ENCODE measurements at regions not wholly inside any gene's neighbourhood (a gene's known extent, or its start where the extent isn't known, plus 50 kb on each side); places are given as distances from the start of the nearest gene placed in this dataset.

DNA sequence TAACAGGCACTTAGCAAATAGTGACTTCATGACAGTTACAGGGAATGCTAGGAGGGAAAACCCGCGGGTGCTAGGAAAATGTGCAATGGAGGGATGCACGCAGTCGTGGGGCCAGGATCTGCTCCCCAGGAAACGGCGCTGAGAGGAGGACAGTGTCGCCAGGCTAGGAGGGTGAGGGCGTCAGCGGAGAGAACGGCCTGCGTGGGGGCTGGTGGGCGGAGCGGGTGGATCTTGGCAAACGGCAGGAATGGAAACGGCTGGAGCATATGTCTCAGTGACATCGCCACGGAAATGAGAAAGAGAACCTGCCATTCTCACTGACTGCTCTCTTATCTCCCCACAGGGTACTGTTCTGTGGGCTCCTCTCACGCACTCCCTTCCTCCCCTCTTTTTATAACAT, 478.5 kb upstream of the ID2 start:
- H3K14ac ChIP-seq (ENCODE audit: low read length in 2 of 2) = no peak overlapping the region
- H3K36me3 ChIP-seq (ENCODE audit: control insufficient read depth in 1 of 2, insufficient read depth in 2 of 2, low read depth in 1 of 2, low read length in 2 of 2) = no peaks in the 10 kb centered on the region
- no peaks in the 10 kb centered on the region for H3K27me3 ChIP-seq (ENCODE audit: control insufficient read depth in 1 of 2, insufficient read depth in 1 of 2, low read length in 2 of 2)
- H2AFZ ChIP-seq (ENCODE audit: low read depth, low read length) = no peak overlapping the region
- no peak overlapping the region for H2AK5ac ChIP-seq (ENCODE audit: low read length, severe bottlenecking)
- H3K4ac ChIP-seq (ENCODE audit: low read depth in 1 of 2, low read length in 2 of 2) = no peak overlapping the region
- H4K8ac ChIP-seq (ENCODE audit: low read length) = no peak overlapping the region
- H4K91ac ChIP-seq (ENCODE audit: low read length) = no peak overlapping the region
- no peak overlapping the region for H3K18ac ChIP-seq (ENCODE audit: low read depth in 1 of 2, low read length in 2 of 2)
- no peak overlapping the region for H3K23ac ChIP-seq (ENCODE audit: low read length in 2 of 2)
- no peak overlapping the region for H2BK120ac ChIP-seq (ENCODE audit: low read depth, low read length)
- no peak overlapping the region for H3K4me3 ChIP-seq (ENCODE audit: insufficient read depth in 1 of 2, low read depth in 1 of 2, low read length in 2 of 2)
- H2BK5ac ChIP-seq (ENCODE audit: low read depth, low read length, poor library complexity, severe bottlenecking) = no peak overlapping the region
- no peak overlapping the region for H2BK12ac ChIP-seq (ENCODE audit: low read length in 2 of 2)
- no peak overlapping the region for H2BK15ac ChIP-seq (ENCODE audit: low read depth, poor library complexity, severe bottlenecking)
- no peaks in the 10 kb centered on the region for H3K79me1 ChIP-seq (replicated peaks; ENCODE audit: low read length, poor library complexity, severe bottlenecking)
- no peak overlapping the region for H3K4me2 ChIP-seq (ENCODE audit: low read length, poor library complexity, severe bottlenecking)
- DNase-seq = no peak
- H3K4me1 ChIP-seq (ENCODE audit: control insufficient read depth, insufficient read depth, low read depth, low read length) = no peaks in the 10 kb centered on the region
- H3K27ac ChIP-seq (ENCODE audit: low read length, poor library complexity, severe bottlenecking) = no peak overlapping the region
- no peak overlapping the region for H3K9ac ChIP-seq (ENCODE audit: low read length)
- H3K9me3 ChIP-seq (ENCODE audit: control insufficient read depth, low read length) = peaks cover 12% of the 10 kb centered on the region
- WGBS = 98% methylated on average over 18 of the region's 18 CpGs

DNA sequence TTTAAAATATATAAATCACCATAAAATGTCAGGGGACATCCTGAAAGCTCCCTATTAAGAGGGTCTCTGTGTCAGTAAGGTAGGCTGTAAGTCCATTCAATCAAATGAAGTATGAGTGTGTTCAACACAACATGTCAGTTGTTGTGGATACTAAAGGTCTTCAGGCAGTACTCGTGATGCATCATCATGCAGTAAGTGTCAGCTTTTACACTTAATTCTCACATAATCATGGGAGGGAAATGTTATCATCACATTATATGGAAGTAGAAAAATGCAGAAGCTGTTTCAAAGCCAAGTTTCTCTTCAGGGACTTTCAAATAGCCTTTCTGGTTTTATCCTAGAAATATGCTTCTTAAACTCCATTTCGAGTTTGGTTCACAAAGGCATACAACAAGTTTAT, 477.1 kb upstream of the ID2 start:
- Histone ChIP-seq H3K36me3 (ENCODE audit: control insufficient read depth in 1 of 2, insufficient read depth in 2 of 2, low read depth in 1 of 2, low read length in 2 of 2) (no peaks in the 10 kb centered on the region), H3K4ac (ENCODE audit: low read depth in 1 of 2, low read length in 2 of 2) (no peak overlapping the region), H3K18ac (ENCODE audit: low read depth in 1 of 2, low read length in 2 of 2) (no peak overlapping the region), H3K23ac (ENCODE audit: low read length in 2 of 2) (no peak overlapping the region), H2BK15ac (ENCODE audit: low read depth, poor library complexity, severe bottlenecking) (no peak overlapping the region), H2BK5ac (ENCODE audit: low read depth, low read length, poor library complexity, severe bottlenecking) (no peak overlapping the region), H3K27me3 (ENCODE audit: control insufficient read depth in 1 of 2, insufficient read depth in 1 of 2, low read length in 2 of 2) (no peaks in the 10 kb centered on the region), H3K9me3 (ENCODE audit: control insufficient read depth, low read length) (peaks cover 18% of the 10 kb centered on the region), H4K91ac (ENCODE audit: low read length) (no peak overlapping the region), H3K4me1 (ENCODE audit: control insufficient read depth, insufficient read depth, low read depth, low read length) (no peaks in the 10 kb centered on the region), H3K4me3 (ENCODE audit: insufficient read depth in 1 of 2, low read depth in 1 of 2, low read length in 2 of 2) (no peak overlapping the region), H2AK5ac (ENCODE audit: low read length, severe bottlenecking) (no peak overlapping the region), H2BK120ac (ENCODE audit: low read depth, low read length) (no peak overlapping the region), H3K9ac (ENCODE audit: low read length) (no peak overlapping the region), H3K4me2 (ENCODE audit: low read length, poor library complexity, severe bottlenecking) (no peak overlapping the region), H4K8ac (ENCODE audit: low read length) (no peak overlapping the region), H2BK12ac (ENCODE audit: low read length in 2 of 2) (no peak overlapping the region), H2AFZ (ENCODE audit: low read depth, low read length) (no peak overlapping the region), H3K14ac (ENCODE audit: low read length in 2 of 2) (no peak overlapping the region), H3K79me1 (replicated peaks; ENCODE audit: low read length, poor library complexity, severe bottlenecking) (no peaks in the 10 kb centered on the region), H3K27ac (ENCODE audit: low read length, poor library complexity, severe bottlenecking) (no peak overlapping the region)
- DNase-seq = no peak
- WGBS = no CpG with 5 or more reads among the region's 2 CpGs

GRCh38 chr2:8209494-8209893, 472.4 kb upstream of the ID2 start:
- H3K14ac ChIP-seq (ENCODE audit: low read length in 2 of 2) = no peak overlapping the region
- no peak overlapping the region for H3K27ac ChIP-seq (ENCODE audit: low read length, poor library complexity, severe bottlenecking)
- H2BK15ac ChIP-seq (ENCODE audit: low read depth, poor library complexity, severe bottlenecking) = no peak overlapping the region
- H3K36me3 ChIP-seq (ENCODE audit: control insufficient read depth in 1 of 2, insufficient read depth in 2 of 2, low read depth in 1 of 2, low read length in 2 of 2) = no peaks in the 10 kb centered on the region
- no peak overlapping the region for H4K8ac ChIP-seq (ENCODE audit: low read length)
- H3K4me1 ChIP-seq (ENCODE audit: control insufficient read depth, insufficient read depth, low read depth, low read length) = no peaks in the 10 kb centered on the region
- WGBS = 100% methylated on average over 1 of the region's 2 CpGs
- H3K4me2 ChIP-seq (ENCODE audit: low read length, poor library complexity, severe bottlenecking) = no peak overlapping the region
- no peak for DNase-seq
- H2BK120ac ChIP-seq (ENCODE audit: low read depth, low read length) = no peak overlapping the region
- H3K4me3 ChIP-seq (ENCODE audit: insufficient read depth in 1 of 2, low read depth in 1 of 2, low read length in 2 of 2) = no peak overlapping the region
- no peaks in the 10 kb centered on the region for H3K79me1 ChIP-seq (replicated peaks; ENCODE audit: low read length, poor library complexity, severe bottlenecking)
- peaks cover 22% of the 10 kb centered on the region for H3K9me3 ChIP-seq (ENCODE audit: control insufficient read depth, low read length)
- H3K23ac ChIP-seq (ENCODE audit: low read length in 2 of 2) = no peak overlapping the region
- H3K4ac ChIP-seq (ENCODE audit: low read depth in 1 of 2, low read length in 2 of 2) = no peak overlapping the region
- no peak overlapping the region for H3K9ac ChIP-seq (ENCODE audit: low read length)
- H3K18ac ChIP-seq (ENCODE audit: low read depth in 1 of 2, low read length in 2 of 2) = no peak overlapping the region
- no peak overlapping the region for H2AFZ ChIP-seq (ENCODE audit: low read depth, low read length)
- H2AK5ac ChIP-seq (ENCODE audit: low read length, severe bottlenecking) = no peak overlapping the region
- no peak overlapping the region for H4K91ac ChIP-seq (ENCODE audit: low read length)
- H2BK5ac ChIP-seq (ENCODE audit: low read depth, low read length, poor library complexity, severe bottlenecking) = no peak overlapping the region
- no peaks in the 10 kb centered on the region for H3K27me3 ChIP-seq (ENCODE audit: control insufficient read depth in 1 of 2, insufficient read depth in 1 of 2, low read length in 2 of 2)
- H2BK12ac ChIP-seq (ENCODE audit: low read length in 2 of 2) = no peak overlapping the region

DNA sequence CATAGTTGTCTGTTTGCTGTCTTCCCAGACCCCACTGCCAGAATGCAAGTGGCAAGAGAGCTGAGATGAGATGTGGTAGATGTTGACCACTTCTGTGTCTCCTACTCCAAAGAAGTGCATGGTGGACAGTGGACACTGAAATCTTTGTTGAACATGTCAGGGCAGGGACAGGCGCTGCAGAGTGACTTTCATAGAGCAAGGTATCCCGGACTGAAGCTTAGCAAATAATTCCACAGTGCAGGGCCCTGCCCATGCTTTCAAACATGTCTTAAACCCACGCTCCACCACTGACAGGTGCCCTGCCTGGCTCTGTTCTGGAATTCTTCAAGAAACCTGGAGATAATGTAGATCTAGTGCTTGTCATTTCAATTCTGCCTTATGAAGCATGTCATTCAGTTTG, 470.5 kb upstream of the ID2 start:
- H2BK120ac ChIP-seq (ENCODE audit: low read depth, low read length) = no peak overlapping the region
- H2AK5ac ChIP-seq (ENCODE audit: low read length, severe bottlenecking) = no peak overlapping the region
- no peaks in the 10 kb centered on the region for H3K36me3 ChIP-seq (ENCODE audit: control insufficient read depth in 1 of 2, insufficient read depth in 2 of 2, low read depth in 1 of 2, low read length in 2 of 2)
- no peak overlapping the region for H4K91ac ChIP-seq (ENCODE audit: low read length)
- no peak overlapping the region for H2BK12ac ChIP-seq (ENCODE audit: low read length in 2 of 2)
- no peak overlapping the region for H3K4ac ChIP-seq (ENCODE audit: low read depth in 1 of 2, low read length in 2 of 2)
- H3K27ac ChIP-seq (ENCODE audit: low read length, poor library complexity, severe bottlenecking) = no peak overlapping the region
- H3K14ac ChIP-seq (ENCODE audit: low read length in 2 of 2) = no peak overlapping the region
- no peak overlapping the region for H3K18ac ChIP-seq (ENCODE audit: low read depth in 1 of 2, low read length in 2 of 2)
- H2AFZ ChIP-seq (ENCODE audit: low read depth, low read length) = no peak overlapping the region
- no peaks in the 10 kb centered on the region for H3K79me1 ChIP-seq (replicated peaks; ENCODE audit: low read length, poor library complexity, severe bottlenecking)
- H2BK5ac ChIP-seq (ENCODE audit: low read depth, low read length, poor library complexity, severe bottlenecking) = no peak overlapping the region
- no peaks in the 10 kb centered on the region for H3K4me1 ChIP-seq (ENCODE audit: control insufficient read depth, insufficient read depth, low read depth, low read length)
- DNase-seq = no peak
- H3K27me3 ChIP-seq (ENCODE audit: control insufficient read depth in 1 of 2, insufficient read depth in 1 of 2, low read length in 2 of 2) = no peaks in the 10 kb centered on the region
- peaks cover 22% of the 10 kb centered on the region for H3K9me3 ChIP-seq (ENCODE audit: control insufficient read depth, low read length)
- no peak overlapping the region for H3K4me2 ChIP-seq (ENCODE audit: low read length, poor library complexity, severe bottlenecking)
- no peak overlapping the region for H3K23ac ChIP-seq (ENCODE audit: low read length in 2 of 2)
- H2BK15ac ChIP-seq (ENCODE audit: low read depth, poor library complexity, severe bottlenecking) = no peak overlapping the region
- H3K9ac ChIP-seq (ENCODE audit: low read length) = no peak overlapping the region
- H4K8ac ChIP-seq (ENCODE audit: low read length) = no peak overlapping the region
- H3K4me3 ChIP-seq (ENCODE audit: insufficient read depth in 1 of 2, low read depth in 1 of 2, low read length in 2 of 2) = no peak overlapping the region
- WGBS = 92% methylated on average over 3 of the region's 3 CpGs

All from mesenchymal stem cell (in vitro differentiated cells and primary cell).